Heart right ventricle (tissue), 16 donors: ENCODE measurements at regions not wholly inside any gene's neighbourhood (a gene's known extent, or its start where the extent isn't known, plus 50 kb on each side); places are given as distances from the start of the nearest gene placed in this dataset.

Experiments
- ATAC-seq, 8 donors: fragments of 200-7000 bp; cut with Tn5 transposase; one replicate each; pipeline ENCODE4 v1.9.1; 2020; ENCODE audit warnings: mild to moderate bottlenecking in 8 of 8, moderate library complexity in 8 of 8, moderate number of reproducible peaks in 1 of 8
- DNase-seq, 2 donors: peaks; one replicate each; pipeline ENCODE4 v3.0.0-alpha.2; 2020
- H3K27ac ChIP-seq, 10 donors: fragments of 200-600 bp; sonication (generic) in 2 of 10; one replicate each; pipeline versions ENCODE4 v1.5.0 to v1.8.0; 2020 to 2022; ENCODE audit warnings: mild to moderate bottlenecking in 3 of 10
- H3K27me3 ChIP-seq, 7 donors: fragments of 200-600 bp; one replicate each; pipeline ENCODE4 v1.8.0; 2021 to 2022; ENCODE audit warnings: mild to moderate bottlenecking in 2 of 7
- H3K36me3 ChIP-seq, 9 donors: fragments of 200-600 bp; sonication (generic) in 1 of 9; one replicate each; pipeline versions ENCODE4 v1.5.0 to v1.8.0; 2020 to 2022; ENCODE audit warnings: mild to moderate bottlenecking in 2 of 9
- H3K4me1 ChIP-seq, 9 donors: fragments of 200-600 bp; sonication (generic) in 1 of 9; one replicate each; pipeline versions ENCODE4 v1.5.0 to v1.8.0; 2020 to 2022; ENCODE audit warnings: mild to moderate bottlenecking in 4 of 9
- H3K4me3 ChIP-seq, 10 donors: fragments of 200-600 bp; sonication (generic) in 2 of 10; one replicate each; pipeline versions ENCODE4 v1.5.0 to v1.8.0; 2020 to 2022; ENCODE audit warnings: mild to moderate bottlenecking in 7 of 10, moderate library complexity in 2 of 10
- H3K9me3 ChIP-seq, 11 donors: fragments of 200-600 bp in 10 of 11; sonication (generic) in 2 of 11; one replicate each; pipeline versions ENCODE4 v1.5.0 to v1.8.0; 2013 to 2022; ENCODE audit warnings: mild to moderate bottlenecking in 2 of 11, control low read depth in 1 of 11, moderate library complexity in 1 of 11
- CTCF ChIP-seq, 9 donors: fragments of 200-600 bp; sonication (generic) in 2 of 9; IDR thresholded peaks; one replicate each; pipeline versions ENCODE4 v1.5.0 to v1.8.0; 2021 to 2022; ENCODE audit warnings: antibody characterized with exemption in 9 of 9, mild to moderate bottlenecking in 5 of 9, moderate library complexity in 1 of 9
- WGBS, 2 donors: extraction: QIAGEN DNeasy Blood & Tissue Kit; methylation state at CpG; one replicate each; pipeline ENCODE4 v1.1.7; 2013; ENCODE audit warnings: inconsistent platforms in 1 of 2; 5-methylcytosine and 5-hydroxymethylcytosine counted together
- intact Hi-C, 10 donors: fragments of 100-400 bp; cut with DNase I; formaldehyde crosslinking; loops; one replicate each; pipeline versions ENCODE4 v1.11.1 to v1.14.2; 2022
- donor health status: Arrhythmogenic right ventricular cardiomyopathy.
- donor health status: ischemic (EF 13 %, LVEDD 7.1; RV severe dilation, severe dysfunction).
- donor health status: healthy with polysubstance abuse.
- donor health status: DM: no; HTN: yes; CAD: no.
- donor health status: DM: no; HTN: no; CAD: no.
- donor health status: ischemic (EF 25% LVEDD 6.9; RV normal size, moderate dysfunction).
- donor health status: ischemic (EF 25% LVEDD 5.7; RV mildly dilated, moderate dysfunction).
- donor health status: healthy.
- donor health status: DM: yes; HTN: yes; CAD: no.
- donor health status: Ischemic cardiomyopathy.
- donor health status: ischemic (EF 35%, LVEDD 5.7; RV mildly dilated, moderate dysfunction).
- donor health status: nonischemic (EF 11% LVEDD 7.7; RV severe dilation, severe dysfunction).
- donor health status: DM: yes; HTN: yes; CAD: no.
- donor health status: PGD.
- donor health status: ischemic (EF 29% LVEDD 5.4; RV normal size, mild dysfunction).
- donor health status: nonischemic (EF 23%, LVEDD 6.1; RV moderate dilation, normal function).

GRCh38 chr10:81042647-81043046, 504.9 kb downstream of the SH2D4B start:
- WGBS, 2 donors, result 81 to 82% methylated on average over 2 of the region's 2 CpGs

GRCh38 chr10:81065474-81065873, 527.8 kb downstream of the SH2D4B start:
- H3K27ac ChIP-seq, result no peak overlapping the region
- no peaks in the 10 kb centered on the region for H3K36me3 ChIP-seq
- H3K9me3 ChIP-seq, result no peaks in the 10 kb centered on the region
- no peak overlapping the region for H3K4me3 ChIP-seq
- no peaks in the 10 kb centered on the region for H3K4me1 ChIP-seq
- no peaks in the 10 kb centered on the region for H3K27me3 ChIP-seq
- intact Hi-C loops, result no loop called here
- 86 to 95% methylated on average over 1 of the region's 1 CpG for WGBS, 2 donors
- ATAC-seq (no peak), DNase-seq (no peak)
- TF ChIP-seq CTCF (IDR thresholded peaks at IDR 0.05), result no peak

More at GRCh38 chr10:81042647-81043046, 504.9 kb downstream of the SH2D4B start:
- TF ChIP-seq CTCF (IDR thresholded peaks at IDR 0.05), result no peak
- Histone ChIP-seq H3K9me3 (peaks cover 0 to 5% (median 0%) of the 10 kb centered on the region in 11 donors), H3K36me3 (no peaks in the 10 kb centered on the region), H3K27ac (no peak overlapping the region), H3K4me1 (no peaks in the 10 kb centered on the region), H3K27me3 (no peaks in the 10 kb centered on the region), H3K4me3 (no peak overlapping the region)
- intact Hi-C loops, result no loop called here
- ATAC-seq (no peak), DNase-seq (no peak)

- 30 to 40% methylated on average over 3 of the region's 3 CpGs for WGBS, 2 donors
- ATAC-seq, result no peak
- H3K4me3 ChIP-seq, result no peak overlapping the region
- no peaks in the 10 kb centered on the region for H3K27me3 ChIP-seq
- no peaks in the 10 kb centered on the region for H3K9me3 ChIP-seq
- no peaks in the 10 kb centered on the region for H3K4me1 ChIP-seq
- no peaks in the 10 kb centered on the region for H3K36me3 ChIP-seq
- TF ChIP-seq CTCF (IDR thresholded peaks at IDR 0.05), result no peak
- intact Hi-C loops, result no loop called here
- DNase-seq, result no peak
- H3K27ac ChIP-seq, result no peak overlapping the region
Observed at GRCh38 chr10:81068460-81068859, 530.8 kb downstream of the SH2D4B start.

DNA sequence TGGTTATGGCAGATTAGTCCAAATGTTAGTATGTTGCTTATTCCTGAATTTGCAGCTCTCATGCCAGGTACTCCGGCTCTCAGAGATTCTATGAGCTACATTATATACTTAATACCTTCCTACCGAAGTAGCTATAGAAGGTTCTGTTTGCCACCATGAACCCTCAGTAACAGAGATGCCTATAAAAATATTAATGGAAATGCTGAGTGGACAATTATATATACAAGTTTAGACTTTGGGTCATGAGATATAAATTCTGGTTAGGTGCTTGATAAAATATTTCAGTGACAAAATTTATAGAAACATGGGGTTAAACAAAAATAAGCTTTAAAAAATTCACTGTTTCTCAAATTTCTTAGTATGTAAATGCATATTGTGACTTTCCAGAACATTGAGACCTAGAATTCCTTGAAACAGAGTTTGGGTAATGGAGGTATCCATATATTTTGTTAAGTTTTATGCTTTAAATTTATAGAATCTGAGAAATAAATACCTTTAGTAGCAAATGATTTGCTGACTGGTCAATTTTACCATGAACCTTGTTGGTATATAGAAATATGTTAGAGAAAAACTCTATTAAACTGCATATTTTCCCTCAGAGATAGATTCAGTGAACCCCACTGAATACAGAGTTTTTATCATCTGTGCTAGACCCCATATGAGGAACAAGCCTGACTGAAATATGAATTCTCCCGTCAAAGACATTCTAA, 533.5 kb downstream of the SH2D4B start:
- ATAC-seq (no peak), DNase-seq (no peak)
- H3K27ac ChIP-seq, result no peak overlapping the region
- 86 to 87% methylated on average over 3 of the region's 3 CpGs for WGBS, 2 donors
- H3K36me3 ChIP-seq, result no peaks in the 10 kb centered on the region
- no peaks in the 10 kb centered on the region for H3K27me3 ChIP-seq
- H3K4me3 ChIP-seq, result no peak overlapping the region
- no peaks in the 10 kb centered on the region for H3K9me3 ChIP-seq
- H3K4me1 ChIP-seq, result no peaks in the 10 kb centered on the region
- TF ChIP-seq CTCF (IDR thresholded peaks at IDR 0.05), result no peak
- intact Hi-C loops, result no loop called here
